ENCODE measurements at regions not wholly inside any gene's neighbourhood (a gene's known extent, or its start where the extent isn't known, plus 50 kb on each side); places are given as distances from the start of the nearest gene placed in this dataset.

DNA sequence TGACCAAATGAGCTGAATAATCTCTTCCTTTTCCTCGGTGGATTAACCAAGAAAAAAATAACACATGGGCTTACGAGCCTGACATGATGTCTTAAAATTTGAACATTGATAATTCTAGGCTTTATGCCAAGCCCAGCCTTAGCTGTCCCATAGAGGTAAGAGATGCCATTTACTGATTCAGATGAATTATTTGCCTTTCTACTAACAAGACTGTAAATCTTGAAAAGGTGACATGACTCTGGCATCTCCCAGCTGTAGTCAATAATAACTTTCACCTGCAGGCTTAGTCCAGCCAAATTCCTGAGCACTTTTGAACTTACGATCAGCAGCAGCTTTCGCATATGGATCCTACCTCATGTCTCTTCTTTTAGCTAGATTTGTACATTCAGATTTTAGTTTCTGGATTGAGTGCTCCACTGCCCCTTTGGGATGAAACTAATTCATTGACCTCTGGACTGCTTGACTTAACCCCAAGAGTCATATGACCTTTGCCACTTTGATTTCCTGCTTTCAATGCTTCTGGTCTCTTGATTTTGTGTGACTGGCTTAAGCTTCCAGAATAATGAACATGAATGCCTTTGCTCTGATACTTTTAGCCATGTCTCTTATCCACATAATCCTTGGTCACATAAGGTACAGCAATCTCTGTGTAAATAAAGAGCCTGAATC is 876.4 kb upstream of the SLIT2 start:
- H3K27ac Mint-ChIP-seq = no peak overlapping the region
- DNase-seq (ENCODE audit: low spot score) = no peak
- no peaks in the 10 kb centered on the region for H3K4me1 Mint-ChIP-seq (ENCODE audit: low read depth)
- H3K4me3 Mint-ChIP-seq = no peak overlapping the region
- no peaks in the 10 kb centered on the region for H3K9me3 Mint-ChIP-seq
- H3K36me3 Mint-ChIP-seq (ENCODE audit: low read depth) = no peaks in the 10 kb centered on the region
- intact Hi-C loops (cut with micrococcal nuclease) = no loop called here
- H3K27me3 Mint-ChIP-seq (ENCODE audit: insufficient read depth) = no peaks in the 10 kb centered on the region

DNA sequence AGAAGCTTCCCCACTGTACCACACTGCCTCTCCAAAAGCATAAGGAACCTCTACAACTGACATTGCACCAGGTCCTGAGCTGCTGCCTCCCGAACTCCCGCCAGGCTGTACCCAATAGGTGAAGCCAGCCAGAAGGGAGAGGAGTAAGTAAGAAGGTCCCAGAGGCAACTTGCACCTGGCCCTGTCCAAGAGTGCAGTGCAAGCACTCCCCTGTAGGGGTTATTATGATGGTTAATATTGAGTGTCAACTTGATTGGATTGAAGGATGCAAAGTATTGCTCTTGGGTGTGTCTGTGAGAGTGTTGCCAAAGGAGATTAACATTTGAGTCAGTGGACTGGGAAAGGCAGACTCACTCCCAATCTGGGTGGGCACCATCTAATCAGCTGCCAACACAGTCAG is 879.3 kb upstream of the SLIT2 start:
- Mint-ChIP-seq H3K4me3 (no peak overlapping the region), H3K4me1 (ENCODE audit: low read depth) (no peaks in the 10 kb centered on the region), H3K36me3 (ENCODE audit: low read depth) (no peaks in the 10 kb centered on the region), H3K9me3 (no peaks in the 10 kb centered on the region), H3K27ac (no peak overlapping the region), H3K27me3 (ENCODE audit: insufficient read depth) (no peaks in the 10 kb centered on the region)
- no peak for DNase-seq (ENCODE audit: low spot score)
- intact Hi-C loops (cut with micrococcal nuclease) = no loop called here

DNA sequence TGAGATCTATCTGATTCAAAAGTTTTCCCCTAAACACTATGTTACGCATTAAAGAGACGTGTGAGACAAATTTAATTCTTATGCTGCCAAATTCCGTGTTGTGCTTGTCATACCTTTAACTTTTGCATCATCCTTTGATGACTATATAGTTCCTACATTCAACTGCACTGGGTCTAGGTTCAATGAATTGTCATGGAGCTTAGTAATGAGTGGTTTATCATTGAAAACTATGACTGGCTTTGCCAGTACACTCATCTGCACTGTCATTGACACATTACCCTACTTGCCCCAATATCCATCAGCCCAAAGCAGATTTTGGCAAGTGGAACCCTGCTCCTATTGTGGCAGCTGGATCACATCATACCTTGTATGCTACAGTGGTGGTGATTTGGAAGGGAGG is 882.9 kb upstream of the SLIT2 start:
- no peak for DNase-seq (ENCODE audit: low spot score)
- no peaks in the 10 kb centered on the region for H3K27me3 Mint-ChIP-seq (ENCODE audit: insufficient read depth)
- no peaks in the 10 kb centered on the region for H3K9me3 Mint-ChIP-seq
- no peaks in the 10 kb centered on the region for H3K36me3 Mint-ChIP-seq (ENCODE audit: low read depth)
- intact Hi-C loops (cut with micrococcal nuclease) = no loop called here
- no peaks in the 10 kb centered on the region for H3K4me1 Mint-ChIP-seq (ENCODE audit: low read depth)
- no peak overlapping the region for H3K4me3 Mint-ChIP-seq
- no peak overlapping the region for H3K27ac Mint-ChIP-seq

DNA sequence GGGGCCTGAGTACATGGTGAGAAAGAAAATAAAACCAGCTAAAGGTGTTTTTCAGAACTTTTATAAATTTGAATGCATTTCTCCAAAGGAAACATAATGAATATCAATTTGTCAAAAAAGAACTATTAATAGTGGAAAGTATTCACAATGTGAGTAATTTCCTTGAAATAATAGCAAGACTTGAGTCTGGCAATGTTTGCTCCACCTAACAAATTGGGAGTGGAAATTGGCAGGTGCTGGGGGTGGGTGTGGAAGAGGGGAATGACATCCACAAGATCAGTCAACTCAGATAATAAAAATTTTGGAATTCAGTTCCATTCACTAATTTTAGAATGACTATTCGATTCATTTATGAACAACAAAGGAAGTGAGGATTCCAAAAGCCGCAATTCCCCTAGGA is 884.8 kb upstream of the SLIT2 start:
- no peak overlapping the region for H3K4me3 Mint-ChIP-seq
- no peaks in the 10 kb centered on the region for H3K9me3 Mint-ChIP-seq
- intact Hi-C loops (cut with micrococcal nuclease) = no loop called here
- no peaks in the 10 kb centered on the region for H3K4me1 Mint-ChIP-seq (ENCODE audit: low read depth)
- no peaks in the 10 kb centered on the region for H3K27me3 Mint-ChIP-seq (ENCODE audit: insufficient read depth)
- no peak overlapping the region for H3K27ac Mint-ChIP-seq
- H3K36me3 Mint-ChIP-seq (ENCODE audit: low read depth) = no peaks in the 10 kb centered on the region
- no peak for DNase-seq (ENCODE audit: low spot score)

DNA sequence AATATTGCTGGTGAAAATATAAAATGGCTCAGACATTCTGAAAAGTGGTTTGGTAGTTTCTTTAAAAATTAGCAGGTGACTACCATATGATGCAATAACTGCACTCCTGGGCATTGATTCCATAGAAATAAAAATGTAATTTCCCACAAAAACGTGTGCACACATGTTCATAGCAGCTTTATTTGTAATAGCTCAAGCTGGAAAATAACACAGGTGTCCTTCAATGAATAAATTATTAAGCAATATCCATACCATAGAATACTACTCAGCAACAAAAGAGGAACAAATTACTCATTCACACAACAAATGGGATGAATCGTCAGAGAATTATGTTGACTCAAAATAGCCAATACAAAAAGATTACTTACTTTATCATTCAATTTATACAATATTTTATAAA is 893.7 kb upstream of the SLIT2 start:
- no peaks in the 10 kb centered on the region for H3K4me1 Mint-ChIP-seq (ENCODE audit: low read depth)

DNA sequence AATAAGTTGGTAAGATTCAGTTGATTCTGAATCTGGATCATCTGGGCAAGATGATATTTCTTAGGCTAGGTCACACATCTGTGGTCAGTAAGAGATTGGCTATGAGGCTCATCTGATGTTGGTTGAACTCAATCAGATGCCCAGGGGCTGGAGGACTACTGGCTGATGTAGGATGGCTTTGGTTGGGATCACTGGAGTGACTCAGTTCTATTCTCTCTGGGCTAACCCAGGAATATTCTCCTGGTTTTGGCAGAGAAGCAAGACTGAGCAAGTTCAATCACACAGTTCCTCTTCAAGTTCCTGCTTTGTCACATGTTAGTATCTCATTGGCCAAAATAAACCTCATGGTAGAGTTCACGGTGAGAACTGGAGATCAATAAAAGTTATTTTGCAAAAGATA is 902.3 kb upstream of the SLIT2 start:
- Mint-ChIP-seq H3K36me3 (ENCODE audit: low read depth) (no peaks in the 10 kb centered on the region), H3K4me1 (ENCODE audit: low read depth) (no peaks in the 10 kb centered on the region), H3K27me3 (ENCODE audit: insufficient read depth) (no peaks in the 10 kb centered on the region), H3K27ac (no peak overlapping the region), H3K4me3 (no peak overlapping the region), H3K9me3 (peaks cover 11% of the 10 kb centered on the region)
- DNase-seq (ENCODE audit: low spot score) = no peak
- intact Hi-C loops (cut with micrococcal nuclease) = no loop called here

More for the DNA sequence above, 893.7 kb upstream of the SLIT2 start:
- no peak for DNase-seq (ENCODE audit: low spot score)
- intact Hi-C loops (cut with micrococcal nuclease) = no loop called here
- Mint-ChIP-seq H3K27ac (no peak overlapping the region), H3K27me3 (ENCODE audit: insufficient read depth) (no peaks in the 10 kb centered on the region), H3K36me3 (ENCODE audit: low read depth) (no peaks in the 10 kb centered on the region), H3K4me3 (no peak overlapping the region), H3K9me3 (peaks cover 5% of the 10 kb centered on the region)

DNA sequence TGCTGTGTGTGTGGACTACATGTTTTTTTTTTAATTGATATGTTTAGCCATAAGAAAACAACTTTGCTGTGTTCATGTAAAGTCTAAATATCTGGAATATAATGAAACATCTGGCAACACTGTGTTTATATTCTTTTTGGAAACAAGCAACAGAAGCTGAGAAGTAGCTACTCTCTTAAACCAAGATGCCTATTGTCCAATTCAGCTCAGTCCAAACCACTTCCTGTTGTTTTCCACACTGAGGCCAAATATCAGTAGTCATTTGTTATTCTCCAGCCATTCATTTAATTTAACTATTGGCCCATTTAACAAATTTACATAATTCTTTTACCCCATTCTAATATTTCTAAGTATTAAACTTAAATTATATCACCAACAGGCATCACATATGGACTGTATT is 903.0 kb upstream of the SLIT2 start:
- Mint-ChIP-seq H3K27me3 (ENCODE audit: insufficient read depth) (no peaks in the 10 kb centered on the region), H3K4me1 (ENCODE audit: low read depth) (no peaks in the 10 kb centered on the region), H3K36me3 (ENCODE audit: low read depth) (no peaks in the 10 kb centered on the region), H3K4me3 (no peak overlapping the region), H3K27ac (no peak overlapping the region), H3K9me3 (peaks cover 11% of the 10 kb centered on the region)
- intact Hi-C loops (cut with micrococcal nuclease) = no loop called here
- DNase-seq (ENCODE audit: low spot score) = no peak

DNA sequence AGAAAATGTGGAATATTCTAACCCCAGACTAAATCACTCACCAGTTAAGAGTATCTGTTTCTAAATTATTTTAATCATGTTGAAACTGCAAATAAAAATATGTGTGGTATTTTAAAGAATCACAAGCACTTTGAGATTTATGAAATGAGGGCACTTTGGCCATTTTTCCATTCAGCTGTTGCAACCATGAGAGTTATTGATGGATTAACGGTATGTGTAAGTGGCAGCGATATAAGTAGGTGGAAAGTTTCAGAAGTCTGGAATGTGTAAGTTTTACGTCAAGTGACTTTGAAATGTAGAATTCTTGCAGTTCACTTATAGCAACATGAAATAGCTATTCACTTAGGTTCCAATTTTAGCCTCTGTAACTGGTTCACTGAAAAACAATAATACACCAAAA is 905.1 kb upstream of the SLIT2 start:
- no peak for DNase-seq (ENCODE audit: low spot score)
- peaks cover 15% of the 10 kb centered on the region for H3K9me3 Mint-ChIP-seq
- H3K27me3 Mint-ChIP-seq (ENCODE audit: insufficient read depth) = no peaks in the 10 kb centered on the region
- no peaks in the 10 kb centered on the region for H3K4me1 Mint-ChIP-seq (ENCODE audit: low read depth)
- H3K36me3 Mint-ChIP-seq (ENCODE audit: low read depth) = no peaks in the 10 kb centered on the region
- intact Hi-C loops (cut with micrococcal nuclease) = no loop called here
- no peak overlapping the region for H3K27ac Mint-ChIP-seq
- no peak overlapping the region for H3K4me3 Mint-ChIP-seq

DNA sequence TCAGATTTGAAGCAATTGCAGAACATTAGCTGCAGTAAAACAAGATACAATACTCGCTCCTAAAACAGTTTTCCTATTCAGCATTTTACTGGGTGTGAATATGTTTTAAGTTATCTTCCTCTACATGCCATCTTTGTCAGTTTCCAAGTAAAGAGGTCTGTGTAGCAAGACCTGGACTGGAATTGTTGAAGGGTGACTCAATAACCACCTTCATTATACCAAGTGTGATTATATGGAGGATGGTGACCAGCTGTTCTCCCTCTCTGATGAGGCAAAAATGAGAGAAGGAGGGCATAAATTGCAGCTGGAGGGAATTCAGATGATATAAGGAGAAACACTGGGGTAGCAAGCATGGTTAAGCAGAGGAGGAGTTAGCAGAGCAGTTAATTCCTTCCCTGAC is 922.1 kb upstream of the SLIT2 start:
- Mint-ChIP-seq H3K9me3 (peaks cover 21% of the 10 kb centered on the region), H3K4me3 (no peak overlapping the region), H3K27me3 (ENCODE audit: insufficient read depth) (no peaks in the 10 kb centered on the region), H3K36me3 (ENCODE audit: low read depth) (no peaks in the 10 kb centered on the region), H3K4me1 (ENCODE audit: low read depth) (no peaks in the 10 kb centered on the region), H3K27ac (no peak overlapping the region)
- intact Hi-C loops (cut with micrococcal nuclease) = no loop called here
- DNase-seq (ENCODE audit: low spot score) = no peak

DNA sequence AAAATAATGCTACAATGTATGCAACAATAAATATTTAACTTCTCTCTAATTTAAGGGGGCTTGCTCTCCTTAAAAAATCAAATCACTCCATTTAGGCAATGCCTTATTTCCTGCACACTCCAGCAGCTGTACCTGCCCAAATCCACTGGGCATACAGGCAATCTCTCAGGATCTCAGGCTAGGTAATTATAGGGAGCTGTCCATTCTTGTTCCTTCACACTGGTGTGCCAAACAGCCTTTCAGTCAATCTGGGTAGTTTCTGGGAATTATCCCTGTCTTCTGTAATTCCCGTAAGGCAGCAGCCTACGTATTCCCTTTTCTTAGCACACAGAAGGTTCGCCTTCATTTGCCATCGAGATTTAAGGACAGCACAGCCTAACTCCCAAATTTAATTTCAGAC is 922.6 kb upstream of the SLIT2 start:
- H3K27me3 Mint-ChIP-seq (ENCODE audit: insufficient read depth) = no peaks in the 10 kb centered on the region
- no peak for DNase-seq (ENCODE audit: low spot score)
- peaks cover 18% of the 10 kb centered on the region for H3K9me3 Mint-ChIP-seq
- H3K4me3 Mint-ChIP-seq = no peak overlapping the region
- no peaks in the 10 kb centered on the region for H3K36me3 Mint-ChIP-seq (ENCODE audit: low read depth)
- intact Hi-C loops (cut with micrococcal nuclease) = no loop called here
- H3K4me1 Mint-ChIP-seq (ENCODE audit: low read depth) = no peaks in the 10 kb centered on the region
- no peak overlapping the region for H3K27ac Mint-ChIP-seq

DNA sequence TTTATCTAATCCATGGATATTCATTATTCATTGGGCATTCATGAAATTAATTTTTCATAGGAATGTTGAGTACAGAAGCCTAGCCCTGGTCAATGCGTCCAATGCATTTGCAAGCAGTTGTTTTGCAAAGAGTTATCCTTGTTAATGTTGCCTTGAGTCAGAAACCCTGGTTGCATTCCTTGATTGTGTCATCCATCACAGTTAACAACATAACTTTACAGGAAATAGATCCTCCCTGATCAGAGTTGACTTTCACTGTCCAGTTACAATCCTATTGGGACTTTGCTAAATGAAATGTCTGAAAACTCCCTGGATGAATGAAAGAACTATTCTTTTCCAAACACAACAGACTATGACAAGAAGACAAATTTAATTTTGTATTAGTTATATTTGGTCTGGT is 924.3 kb upstream of the SLIT2 start:
- intact Hi-C loops (cut with micrococcal nuclease) = no loop called here
- Mint-ChIP-seq H3K36me3 (ENCODE audit: low read depth) (no peaks in the 10 kb centered on the region), H3K4me3 (no peak overlapping the region), H3K9me3 (peaks cover 9% of the 10 kb centered on the region), H3K4me1 (ENCODE audit: low read depth) (no peaks in the 10 kb centered on the region), H3K27me3 (ENCODE audit: insufficient read depth) (no peaks in the 10 kb centered on the region), H3K27ac (no peak overlapping the region)
- DNase-seq (ENCODE audit: low spot score) = no peak

DNA sequence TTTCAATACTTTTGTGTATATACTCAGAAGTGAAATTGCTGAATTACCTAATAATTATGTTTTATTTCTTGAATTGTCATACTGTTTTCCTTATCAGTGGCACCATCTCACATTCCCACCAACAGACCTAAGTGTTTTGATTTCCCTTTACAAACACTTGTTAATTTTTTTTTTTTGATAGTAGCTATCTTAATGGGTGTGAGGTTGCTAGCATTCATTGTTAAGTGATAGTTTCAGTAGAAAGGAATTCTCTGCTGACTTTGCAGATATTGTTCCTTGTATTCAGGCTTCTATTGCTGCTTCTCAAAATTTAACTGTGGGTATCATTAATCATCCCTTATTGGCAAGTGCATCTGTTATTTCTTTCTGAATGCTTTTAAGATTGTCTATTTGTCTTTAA is 927.5 kb upstream of the SLIT2 start:
- Mint-ChIP-seq H3K4me1 (ENCODE audit: low read depth) (no peaks in the 10 kb centered on the region), H3K4me3 (no peak overlapping the region), H3K9me3 (peaks cover 3% of the 10 kb centered on the region), H3K27me3 (ENCODE audit: insufficient read depth) (no peaks in the 10 kb centered on the region), H3K36me3 (ENCODE audit: low read depth) (no peaks in the 10 kb centered on the region), H3K27ac (no peak overlapping the region)
- no peak for DNase-seq (ENCODE audit: low spot score)
- intact Hi-C loops (cut with micrococcal nuclease) = no loop called here

DNA sequence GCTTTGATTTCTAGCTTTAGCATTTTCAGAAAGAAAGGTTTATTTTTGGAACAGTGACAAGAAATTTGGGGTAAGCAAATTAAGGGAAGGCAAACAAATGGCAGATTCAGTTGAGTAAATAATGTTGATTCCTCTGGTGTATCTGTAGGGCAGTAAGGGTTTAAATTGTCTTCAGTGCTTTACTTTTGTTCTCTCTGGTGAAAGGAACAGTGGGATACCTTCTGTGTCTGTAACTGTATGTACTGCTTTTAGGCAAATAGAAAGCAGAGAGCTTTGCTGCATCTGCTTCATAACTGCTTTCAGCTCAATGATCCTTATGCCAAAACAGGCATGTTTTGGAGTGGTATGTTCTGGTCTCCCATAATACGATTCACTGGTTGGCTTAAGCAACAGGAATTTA is 932.1 kb upstream of the SLIT2 start:
- H3K27me3 Mint-ChIP-seq (ENCODE audit: insufficient read depth) = no peaks in the 10 kb centered on the region
- DNase-seq (ENCODE audit: low spot score) = no peak
- H3K27ac Mint-ChIP-seq = no peak overlapping the region
- peaks cover 6% of the 10 kb centered on the region for H3K9me3 Mint-ChIP-seq
- H3K4me3 Mint-ChIP-seq = no peak overlapping the region
- intact Hi-C loops (cut with micrococcal nuclease) = no loop called here
- H3K4me1 Mint-ChIP-seq (ENCODE audit: low read depth) = no peaks in the 10 kb centered on the region
- H3K36me3 Mint-ChIP-seq (ENCODE audit: low read depth) = no peaks in the 10 kb centered on the region

DNA sequence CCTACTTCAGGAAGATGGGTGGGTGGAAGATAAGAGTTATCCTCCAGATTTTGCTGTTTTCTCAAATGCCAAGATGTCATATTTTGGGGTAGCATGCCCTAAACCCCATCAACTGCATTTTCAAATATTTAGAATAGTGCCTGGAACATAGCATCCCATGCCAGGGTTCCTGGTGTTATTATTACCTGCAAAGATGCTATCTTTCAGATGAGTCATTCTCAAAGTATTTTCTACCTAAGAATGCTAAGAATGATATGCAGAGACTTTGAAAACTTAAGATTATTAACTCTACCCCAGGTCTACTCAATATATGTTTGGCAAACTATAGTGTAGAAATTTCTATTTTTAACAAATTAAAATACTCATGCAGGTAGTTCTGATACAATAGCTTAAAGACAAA is 934.3 kb upstream of the SLIT2 start:
- no peaks in the 10 kb centered on the region for H3K27me3 Mint-ChIP-seq (ENCODE audit: insufficient read depth)
- peaks cover 6% of the 10 kb centered on the region for H3K9me3 Mint-ChIP-seq
- DNase-seq (ENCODE audit: low spot score) = no peak
- intact Hi-C loops (cut with micrococcal nuclease) = no loop called here
- H3K36me3 Mint-ChIP-seq (ENCODE audit: low read depth) = no peaks in the 10 kb centered on the region
- no peak overlapping the region for H3K4me3 Mint-ChIP-seq
- no peak overlapping the region for H3K27ac Mint-ChIP-seq
- no peaks in the 10 kb centered on the region for H3K4me1 Mint-ChIP-seq (ENCODE audit: low read depth)

All from activated T-helper 1 cell treated with anti-CD3 and anti-CD28 coated beads, Interleukin-12 subunit alpha, Interleukin-12 subunit beta, Interleukin-2, Interleukin-4 antibody, amounts not matched to agents 30 ng/mL and 10 ng/mL and 1 ng/mL, durations not matched to agents 14 hours and 24 hours and 36 hours (primary cell).